ENCODE measurements at regions not wholly inside any gene's neighbourhood (a gene's known extent, or its start where the extent isn't known, plus 50 kb on each side); places are given as distances from the start of the nearest gene placed in this dataset.

GRCh38 chr3:117587416-117587815 is 877.8 kb downstream of the TUSC7 start:
- TF ChIP-seq POLR2A (IDR thresholded peaks at IDR 0.05) (no peak), CTCF (IDR thresholded peaks at IDR 0.05) (no peak)
